AG04449 (cell line): ENCODE measurements at regions not wholly inside any gene's neighbourhood (a gene's known extent, or its start where the extent isn't known, plus 50 kb on each side); places are given as distances from the start of the nearest gene placed in this dataset.

Experiments used
- CTCF ChIA-PET: fragments of 350-600 bp; formaldehyde crosslinking; extraction: SDS; loops from one replicate; lab custom pipeline; 2021; ENCODE audit warnings: antibody characterized with exemption; lab: Yijun Ruan, JAX
- POLR2A ChIA-PET: fragments of 400-600, 350-600 bp; formaldehyde crosslinking; extraction: SDS; loops from one replicate; lab custom pipeline; 2020; ENCODE audit warnings: antibody characterized with exemption, inconsistent platforms; lab: Yijun Ruan, JAX
- DNase-seq: peaks from one replicate; pipeline ENCODE4 v3.0.0-alpha.2; 2010; ENCODE audit warnings: low read depth, low spot score
- H3K4me3 ChIP-seq: 2 replicates; pipeline ENCODE4 v1.5.1; 2011; ENCODE audit warnings: low read depth, mild to moderate bottlenecking, control low read depth, low read length
- TF ChIP-seq, protein P1 (sequence below): IDR thresholded peaks from one replicate; pipeline ENCODE4 v1.5.1; 2011; ENCODE audit warnings: mild to moderate bottlenecking, moderate library complexity, low read length, control low read depth, inconsistent platforms; ENCODE audit not compliant: insufficient read depth; ENCODE audit errors: missing control alignments

DNA sequence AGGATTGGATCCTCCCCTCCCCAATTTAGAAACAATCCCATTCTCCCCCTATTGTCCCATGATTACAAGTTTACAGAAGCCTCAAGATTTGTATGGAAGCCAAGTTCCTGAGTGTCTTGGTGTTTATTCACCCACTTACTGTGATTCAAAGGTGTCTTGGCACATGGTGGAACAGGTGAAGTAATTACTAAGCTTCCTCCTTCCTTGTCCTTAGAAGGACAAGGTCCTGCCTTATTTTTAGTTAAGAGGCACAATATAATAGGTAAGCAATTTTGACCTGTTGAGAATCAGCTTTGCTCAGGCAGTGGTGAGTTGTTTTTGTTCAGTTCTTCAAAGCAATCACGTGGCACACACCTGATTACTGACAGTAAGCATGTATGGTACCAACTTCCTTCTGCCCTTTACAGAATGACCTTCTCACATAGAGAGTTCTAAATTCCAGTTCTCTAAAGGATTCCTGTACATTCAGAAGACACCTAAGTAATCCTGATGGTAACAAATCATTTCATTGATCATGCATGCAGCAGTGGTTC, 60.7 kb upstream of the SLC13A1 start:
- H3K4me3 ChIP-seq: no peak overlapping the region
- TF ChIP-seq, protein P1, sequence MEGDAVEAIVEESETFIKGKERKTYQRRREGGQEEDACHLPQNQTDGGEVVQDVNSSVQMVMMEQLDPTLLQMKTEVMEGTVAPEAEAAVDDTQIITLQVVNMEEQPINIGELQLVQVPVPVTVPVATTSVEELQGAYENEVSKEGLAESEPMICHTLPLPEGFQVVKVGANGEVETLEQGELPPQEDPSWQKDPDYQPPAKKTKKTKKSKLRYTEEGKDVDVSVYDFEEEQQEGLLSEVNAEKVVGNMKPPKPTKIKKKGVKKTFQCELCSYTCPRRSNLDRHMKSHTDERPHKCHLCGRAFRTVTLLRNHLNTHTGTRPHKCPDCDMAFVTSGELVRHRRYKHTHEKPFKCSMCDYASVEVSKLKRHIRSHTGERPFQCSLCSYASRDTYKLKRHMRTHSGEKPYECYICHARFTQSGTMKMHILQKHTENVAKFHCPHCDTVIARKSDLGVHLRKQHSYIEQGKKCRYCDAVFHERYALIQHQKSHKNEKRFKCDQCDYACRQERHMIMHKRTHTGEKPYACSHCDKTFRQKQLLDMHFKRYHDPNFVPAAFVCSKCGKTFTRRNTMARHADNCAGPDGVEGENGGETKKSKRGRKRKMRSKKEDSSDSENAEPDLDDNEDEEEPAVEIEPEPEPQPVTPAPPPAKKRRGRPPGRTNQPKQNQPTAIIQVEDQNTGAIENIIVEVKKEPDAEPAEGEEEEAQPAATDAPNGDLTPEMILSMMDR: no peak
- ChIA-PET CTCF (no interaction called here), POLR2A (no interaction called here)
- no peak for DNase-seq

- TF ChIP-seq, protein P1: no peak
- DNase-seq: no peak
- POLR2A ChIA-PET: no interaction called here
Observed at GRCh38 chr7:123259759-123260158, 60.0 kb upstream of the SLC13A1 start.

More at GRCh38 chr7:123259759-123260158, 60.0 kb upstream of the SLC13A1 start:
- CTCF ChIA-PET: no interaction called here
- H3K4me3 ChIP-seq: no peak overlapping the region
